ENCODE measurements at regions not wholly inside any gene's neighbourhood (a gene's known extent, or its start where the extent isn't known, plus 50 kb on each side); places are given as distances from the start of the nearest gene placed in this dataset.

- H3K27ac ChIP-seq, result no peak overlapping the region
- ATAC-seq (no peak), DNase-seq (no peak)
- no peak overlapping the region for H3K4me3 ChIP-seq
- H3K27me3 ChIP-seq, result no peaks in the 10 kb centered on the region
- no peaks in the 10 kb centered on the region for H3K9me3 ChIP-seq
- TF ChIP-seq POLR2A (IDR thresholded peaks at IDR 0.05), result no peak
- TF ChIP-seq CTCF (IDR thresholded peaks at IDR 0.05), result no peak
- intact Hi-C loops (cut with DNase I), result no loop called here
- H3K4me1 ChIP-seq, result no peaks in the 10 kb centered on the region
- H3K36me3 ChIP-seq, result no peaks in the 10 kb centered on the region
- 63% methylated on average over 2 of the region's 2 CpGs for WGBS (ENCODE audit: insufficient coverage, low coverage, low lambda C conversion rate, missing lambda C conversion rate)
Observed at GRCh38 chr5:63263411-63263810, 684.8 kb downstream of the LRRC70 start.

- H3K36me3 ChIP-seq, result no peaks in the 10 kb centered on the region
- no peak for TF ChIP-seq CTCF (IDR thresholded peaks at IDR 0.05)
- TF ChIP-seq POLR2A (IDR thresholded peaks at IDR 0.05), result no peak
Observed at GRCh38 chr5:63262185-63262981, 683.8 kb downstream of the LRRC70 start.

DNA sequence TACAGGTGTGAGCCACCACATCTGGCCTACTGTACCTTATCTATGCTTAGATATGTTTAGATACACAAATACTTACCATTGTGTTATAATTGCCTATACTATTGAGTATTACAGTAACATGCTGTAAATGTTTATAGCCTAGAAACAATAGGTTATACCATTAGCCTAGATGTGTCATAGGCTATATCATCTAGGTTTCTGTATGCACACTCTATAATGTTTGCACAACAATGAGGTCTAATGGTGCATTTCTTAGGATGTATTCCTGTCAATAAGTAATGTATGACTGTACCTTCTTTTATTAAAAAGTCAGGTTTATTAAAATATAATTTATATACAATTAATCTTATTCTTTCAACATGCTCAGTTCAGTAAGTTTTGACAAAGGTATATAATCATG, 683.1 kb downstream of the LRRC70 start:
- DNase-seq, result no peak
- TF ChIP-seq CTCF (IDR thresholded peaks at IDR 0.05) (no peak), POLR2A (IDR thresholded peaks at IDR 0.05) (no peak)
- Histone ChIP-seq H3K27ac (no peak overlapping the region), H3K36me3 (no peaks in the 10 kb centered on the region), H3K9me3 (no peaks in the 10 kb centered on the region), H3K27me3 (no peaks in the 10 kb centered on the region), H3K4me1 (no peaks in the 10 kb centered on the region), H3K4me3 (no peak overlapping the region)
- intact Hi-C loops (cut with DNase I), result no loop called here
- no peak for ATAC-seq

More at GRCh38 chr5:63262185-63262981, 683.8 kb downstream of the LRRC70 start:
- 46% methylated on average over 4 of the region's 4 CpGs for WGBS (ENCODE audit: insufficient coverage, low coverage, low lambda C conversion rate, missing lambda C conversion rate)
- intact Hi-C loops (cut with DNase I), result no loop called here
- Histone ChIP-seq H3K4me1 (no peaks in the 10 kb centered on the region), H3K27me3 (no peaks in the 10 kb centered on the region), H3K27ac (no peak overlapping the region), H3K9me3 (no peaks in the 10 kb centered on the region), H3K4me3 (no peak overlapping the region)
- no peak for DNase-seq
- ATAC-seq, result peak in 2 of 4 donors; percentile 55 to 90

GRCh38 chr5:63255594-63255993, 677.0 kb downstream of the LRRC70 start:
- ATAC-seq, result no peak
- Histone ChIP-seq H3K4me3 (no peak overlapping the region), H3K9me3 (no peaks in the 10 kb centered on the region), H3K27ac (no peak overlapping the region), H3K27me3 (no peaks in the 10 kb centered on the region), H3K36me3 (no peaks in the 10 kb centered on the region), H3K4me1 (no peaks in the 10 kb centered on the region)
- intact Hi-C loops (cut with DNase I), result no loop called here
- no peak for TF ChIP-seq CTCF (IDR thresholded peaks at IDR 0.05)
- no peak for TF ChIP-seq POLR2A (IDR thresholded peaks at IDR 0.05)
- DNase-seq, result no peak
- 94% methylated on average over 5 of the region's 5 CpGs for WGBS (ENCODE audit: insufficient coverage, low coverage, low lambda C conversion rate, missing lambda C conversion rate)
